PC-9 (cell line): ENCODE measurements at regions not wholly inside any gene's neighbourhood (a gene's known extent, or its start where the extent isn't known, plus 50 kb on each side); places are given as distances from the start of the nearest gene placed in this dataset.

Experiments
- BruUV-seq: library from RNA; stranded (reverse); fragments of 400-500 nt; replicated peaks from 2 replicates; lab custom pipeline; 2021; lab: Mats Ljungman, UMichigan
- CTCF ChIA-PET: fragments of 300-600 bp; sonication (Branson Sonifier 250); formaldehyde crosslinking; loops from one replicate; lab custom pipeline; 2022; ENCODE audit warnings: antibody characterized with exemption; lab: Charles Lee
- POLR2A ChIA-PET: fragments of 300-600 bp; sonication (Branson Sonifier 250); formaldehyde crosslinking; loops from one replicate; lab custom pipeline; 2022; ENCODE audit warnings: antibody characterized with exemption; ENCODE audit not compliant: unreplicated experiment; lab: Charles Lee
- DNase-seq, 2 experiments: peaks; one replicate each; pipeline versions ENCODE4 v3.0.0 to v3.0.0-alpha.2; 2015 to 2022; ENCODE audit warnings: mixed read lengths in 1 of 2
- H2AFZ ChIP-seq: fragments of 200-600 bp; sonication (generic); 2 replicates; pipeline ENCODE4 v1.8.1; 2017; ENCODE audit warnings: antibody characterized with exemption
- H3F3A ChIP-seq: fragments of 200-600 bp; sonication (generic); 2 replicates; pipeline ENCODE4 v1.8.1; 2017; ENCODE audit warnings: antibody characterized with exemption, mild to moderate bottlenecking, low read depth; ENCODE audit not compliant: insufficient read depth
- H3K27ac ChIP-seq: fragments of 200-600 bp; sonication (generic); 2 replicates; pipeline ENCODE4 v1.6.1; 2016; ENCODE audit warnings: mixed run types
- H3K27me3 ChIP-seq: fragments of 200-600 bp; sonication (generic); 2 replicates; pipeline ENCODE4 v1.6.1; 2016; ENCODE audit warnings: low read depth, mixed run types; ENCODE audit not compliant: insufficient read depth
- H3K36me3 ChIP-seq: fragments of 200-600 bp; sonication (generic); 2 replicates; pipeline ENCODE4 v1.6.1; 2016; ENCODE audit warnings: low read depth, mixed run types
- H3K4me1 ChIP-seq: fragments of 200-600 bp; sonication (generic); replicated peaks from 2 replicates; pipeline ENCODE4 v1.6.1; 2016; ENCODE audit warnings: mixed run types; ENCODE audit not compliant: insufficient read depth
- H3K4me2 ChIP-seq: fragments of 200-600 bp; sonication (generic); 2 replicates; pipeline ENCODE4 v1.6.1; 2017; ENCODE audit warnings: mixed run types
- H3K4me3 ChIP-seq: fragments of 200-600 bp; sonication (generic); 2 replicates; pipeline ENCODE4 v1.6.1; 2016; ENCODE audit warnings: mixed run types
- H3K79me2 ChIP-seq: fragments of 200-600 bp; sonication (generic); 2 replicates; pipeline ENCODE4 v1.6.1; 2017; ENCODE audit warnings: low read depth, mixed run types
- H3K9me2 ChIP-seq: fragments of 200-600 bp; sonication (generic); 2 replicates; pipeline ENCODE4 v1.8.1; 2017; ENCODE audit warnings: mild to moderate bottlenecking; ENCODE audit not compliant: insufficient read depth
- H3K9me3 ChIP-seq: fragments of 200-600 bp; sonication (generic); 2 replicates; pipeline ENCODE4 v1.8.1; 2016; ENCODE audit warnings: low read depth; ENCODE audit not compliant: insufficient read depth
- H4K20me1 ChIP-seq: fragments of 200-600 bp; sonication (generic); 2 replicates; pipeline ENCODE4 v1.8.1; 2017; ENCODE audit not compliant: insufficient read depth
- CTCF ChIP-seq: fragments of 200-600 bp; sonication (generic); conservative IDR thresholded peaks from 2 replicates; pipeline ENCODE4 v1.6.1; 2017; ENCODE audit warnings: mixed run types, antibody characterized with exemption, mild to moderate bottlenecking, moderate library complexity
- EZH2 ChIP-seq: fragments of 200-600 bp; sonication (generic); IDR thresholded peaks from 2 replicates; pipeline ENCODE4 v1.8.0; 2017; ENCODE audit warnings: antibody characterized with exemption, low read depth
- intact Hi-C: fragments of 100-400 bp; cut with micrococcal nuclease; formaldehyde crosslinking; loops from one replicate; pipeline ENCODE4 v1.10.0; 2022; ENCODE audit not compliant: unreplicated experiment

DNA sequence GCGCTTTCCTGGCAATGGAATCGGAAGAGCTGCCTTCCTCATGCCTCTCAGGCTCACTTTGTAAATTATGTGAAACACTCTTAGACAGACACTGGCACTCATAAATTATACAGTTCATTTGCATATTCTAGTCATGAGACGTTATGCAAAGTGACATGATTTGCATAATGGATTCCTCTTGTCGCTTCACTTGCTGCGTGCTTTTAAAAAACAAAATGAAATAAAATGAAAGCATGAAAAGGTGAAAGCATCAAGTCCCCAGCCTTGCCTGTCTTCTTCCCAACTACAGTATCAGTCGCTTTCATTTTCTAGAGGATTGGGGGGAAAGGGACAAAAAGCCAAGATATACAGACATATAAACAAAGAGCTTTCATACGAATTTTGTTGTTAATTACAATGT lies 252.8 kb upstream of the PMFBP1 start:
- Histone ChIP-seq H3K9me2 (no peaks in the 10 kb centered on the region), H3K4me2 (no peak overlapping the region), H3K27ac (no peak overlapping the region), H3K9me3 (peaks cover 15% of the 10 kb centered on the region), H3K79me2 (no peaks in the 10 kb centered on the region), H3F3A (no peaks in the 10 kb centered on the region), H2AFZ (no peak overlapping the region), H3K36me3 (no peaks in the 10 kb centered on the region), H3K27me3 (no peaks in the 10 kb centered on the region), H3K4me1 (no peaks in the 10 kb centered on the region), H4K20me1 (no peaks in the 10 kb centered on the region), H3K4me3 (no peak overlapping the region)
- ChIA-PET CTCF (no interaction called here), POLR2A (no interaction called here)
- intact Hi-C loops = no loop called here
- DNase-seq = no peak
- no TSS peak for BruUV-seq
- TF ChIP-seq EZH2 (no peak), CTCF (no peak)

GRCh38 chr16:72422308-72422897 lies 250.4 kb upstream of the PMFBP1 start:
- Histone ChIP-seq H3K4me1 (no peaks in the 10 kb centered on the region), H2AFZ (no peak overlapping the region), H3F3A (no peaks in the 10 kb centered on the region), H3K27me3 (no peaks in the 10 kb centered on the region), H3K9me2 (no peaks in the 10 kb centered on the region), H3K4me2 (no peak overlapping the region), H4K20me1 (no peaks in the 10 kb centered on the region), H3K36me3 (no peaks in the 10 kb centered on the region), H3K4me3 (no peak overlapping the region), H3K27ac (no peak overlapping the region), H3K9me3 (peaks cover 15% of the 10 kb centered on the region), H3K79me2 (no peaks in the 10 kb centered on the region)
- CTCF ChIA-PET = no interaction called here
- POLR2A ChIA-PET = no interaction called here
- TF ChIP-seq EZH2 (no peak), CTCF (no peak)
- intact Hi-C loops = no loop called here
- BruUV-seq = no TSS peak
- DNase-seq = no peak

DNA sequence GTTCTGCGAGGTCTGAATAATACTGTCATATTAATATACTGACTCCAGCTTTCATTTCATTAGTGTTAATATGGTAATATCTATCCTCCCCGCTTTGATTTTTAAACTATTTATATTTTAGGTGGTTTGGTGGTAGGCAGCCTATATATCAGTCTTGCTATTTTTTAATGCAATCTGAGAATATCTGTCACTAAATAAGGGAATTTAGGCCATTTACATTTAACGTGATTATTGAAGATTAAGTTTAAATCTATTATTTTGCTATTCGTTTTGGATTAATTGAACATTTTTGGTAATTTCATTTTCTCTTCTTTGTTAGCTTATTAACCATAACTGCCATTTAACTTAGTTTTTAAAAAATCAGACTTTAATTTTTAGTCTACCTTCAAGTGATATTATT lies 247.7 kb upstream of the PMFBP1 start:
- peaks cover 15% of the 10 kb centered on the region for H3K9me3 ChIP-seq
- H3K4me3 ChIP-seq = no peak overlapping the region
- ChIA-PET POLR2A (no interaction called here), CTCF (no interaction called here)
- no peak for TF ChIP-seq CTCF
- no peak for TF ChIP-seq EZH2
- no peaks in the 10 kb centered on the region for H3K79me2 ChIP-seq
- no peaks in the 10 kb centered on the region for H4K20me1 ChIP-seq
- H3K4me1 ChIP-seq = no peaks in the 10 kb centered on the region
- H3K27ac ChIP-seq = no peak overlapping the region
- H3K27me3 ChIP-seq = no peaks in the 10 kb centered on the region
- H3F3A ChIP-seq = no peaks in the 10 kb centered on the region
- DNase-seq = no peak
- H3K36me3 ChIP-seq = no peaks in the 10 kb centered on the region
- intact Hi-C loops = no loop called here
- H3K4me2 ChIP-seq = no peak overlapping the region
- no TSS peak for BruUV-seq
- H2AFZ ChIP-seq = no peak overlapping the region
- no peaks in the 10 kb centered on the region for H3K9me2 ChIP-seq
